NCI-H1930 (cell line): ENCODE measurements at regions not wholly inside any gene's neighbourhood (a gene's known extent, or its start where the extent isn't known, plus 50 kb on each side); places are given as distances from the start of the nearest gene placed in this dataset.
A peak's percentile ranks its signal among the peaks of the same experiment; 100 is the strongest.

ENCODE experiments used
- DNase-seq, 2 experiments: peaks; one replicate each; lab custom pipeline; 2025; lab: John Stamatoyannopoulos, UW

DNA sequence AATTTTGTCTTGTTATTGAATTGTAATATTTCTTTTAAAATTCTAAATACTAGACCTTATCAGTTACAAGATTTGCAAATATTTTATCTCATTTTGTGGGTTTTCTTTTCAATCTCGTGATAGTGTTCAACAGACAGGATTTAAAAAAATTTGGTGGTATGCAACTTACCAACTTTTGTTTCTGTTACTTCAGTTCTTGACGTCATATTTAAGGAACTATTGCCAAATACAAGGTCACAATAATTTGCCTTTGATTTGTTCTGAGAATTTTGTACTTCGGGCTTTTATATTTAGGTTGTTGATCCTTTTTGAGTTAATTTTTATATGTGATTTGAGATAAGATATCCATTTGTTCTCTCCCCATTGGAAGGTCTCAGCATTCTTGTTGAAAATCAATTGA is 876.6 kb downstream of the DCDC2C start:
- no peak for DNase-seq

- no peak for DNase-seq
Measured at GRCh38 chr2:4585057-4585635, 881.8 kb downstream of the DCDC2C start.

GRCh38 chr2:4588606-4589005 is 885.2 kb downstream of the DCDC2C start:
- no peak for DNase-seq

DNA sequence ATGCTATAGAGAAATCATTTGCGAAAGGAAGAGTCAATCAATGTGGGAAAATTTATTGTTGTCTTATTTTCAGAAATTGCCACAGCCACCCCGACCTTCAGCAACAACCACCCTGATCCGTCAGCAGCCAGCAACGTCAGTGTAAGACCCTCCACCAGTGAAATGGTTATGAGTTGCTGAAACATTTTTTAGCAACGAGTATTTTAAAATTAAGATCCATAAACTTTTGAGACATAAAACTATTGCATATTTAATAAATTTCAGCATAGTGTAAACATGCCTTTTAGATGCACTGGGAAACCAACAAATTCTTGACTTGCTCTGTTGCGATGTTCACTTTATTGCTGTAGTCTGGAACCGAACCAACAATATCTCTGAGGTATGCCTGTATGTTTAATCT is 887.9 kb downstream of the DCDC2C start:
- DNase-seq, result no peak

- DNase-seq, result no peak
Measured at GRCh38 chr2:4597400-4597799, 894.0 kb downstream of the DCDC2C start.

DNA sequence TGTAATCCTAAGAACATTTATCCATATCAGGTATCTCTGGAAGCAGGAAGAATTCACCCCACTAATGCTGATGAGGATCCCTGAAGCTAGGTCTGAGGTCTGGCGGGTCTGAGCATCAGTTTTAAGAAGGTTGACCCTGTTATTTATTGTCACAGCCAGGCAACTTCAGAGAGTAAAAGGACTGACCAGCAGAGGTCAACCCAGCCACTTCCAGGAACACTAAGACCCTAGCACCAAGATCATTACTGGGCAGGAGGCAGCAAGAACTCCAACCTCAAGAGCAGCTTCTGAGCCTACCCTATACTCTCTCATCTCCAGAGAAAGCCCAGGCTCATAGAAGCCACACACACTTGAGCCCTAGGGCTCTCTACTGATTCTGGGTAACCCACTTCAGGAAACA is 901.4 kb downstream of the DCDC2C start:
- DNase-seq, result no peak

DNA sequence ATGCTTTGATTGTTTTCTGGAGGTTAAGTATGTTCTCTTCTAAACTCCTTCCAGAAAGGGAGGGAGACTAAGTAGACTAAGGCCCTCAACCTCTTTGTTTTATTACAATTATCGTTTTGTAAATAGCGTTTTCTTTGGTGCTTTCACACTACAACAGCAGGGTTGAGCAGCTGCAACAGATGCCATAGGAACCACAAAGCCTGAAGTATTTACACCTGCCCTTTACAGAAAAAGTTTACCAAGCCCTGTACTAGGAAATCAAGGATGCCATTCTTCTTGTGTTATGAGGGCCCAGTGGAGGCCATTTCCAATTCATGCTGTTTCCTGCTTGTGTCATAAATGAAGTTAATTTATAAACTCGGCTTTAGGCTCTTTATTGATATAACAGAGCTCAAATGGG is 914.8 kb downstream of the DCDC2C start:
- no peak for DNase-seq

- no peak for DNase-seq
Measured at GRCh38 chr2:4618630-4619228, 915.4 kb downstream of the DCDC2C start.

GRCh38 chr2:4628998-4629501 is 925.7 kb downstream of the DCDC2C start:
- peak; percentile 87 to 91 for DNase-seq

GRCh38 chr2:4635289-4635688 is 931.9 kb downstream of the DCDC2C start:
- peak in 1 of 2 experiments; percentile 15 for DNase-seq

- DNase-seq, result no peak
Measured at GRCh38 chr2:4653991-4654390, 950.6 kb downstream of the DCDC2C start.

DNA sequence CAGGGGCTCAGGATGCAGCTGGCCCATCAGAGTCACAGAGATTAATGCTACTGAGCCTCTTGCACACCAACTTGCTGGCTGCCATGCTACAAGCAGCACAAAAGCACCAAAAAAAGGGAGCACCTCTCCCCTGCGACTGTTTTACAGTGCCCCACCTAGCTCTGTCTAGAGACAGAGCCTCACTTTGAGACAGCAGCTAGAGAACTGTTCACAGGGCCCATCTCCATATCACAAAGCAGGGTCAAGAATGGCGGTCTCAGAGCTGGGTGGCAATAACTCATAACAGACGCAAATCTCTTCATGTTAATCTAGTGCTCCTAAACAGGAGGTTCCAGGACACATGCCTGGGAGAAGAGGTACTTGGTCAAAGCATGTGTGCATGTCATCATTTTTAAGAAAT is 953.0 kb downstream of the DCDC2C start:
- no peak for DNase-seq

- no peak for DNase-seq
Measured at GRCh38 chr2:4662161-4662779, 958.9 kb downstream of the DCDC2C start.

DNA sequence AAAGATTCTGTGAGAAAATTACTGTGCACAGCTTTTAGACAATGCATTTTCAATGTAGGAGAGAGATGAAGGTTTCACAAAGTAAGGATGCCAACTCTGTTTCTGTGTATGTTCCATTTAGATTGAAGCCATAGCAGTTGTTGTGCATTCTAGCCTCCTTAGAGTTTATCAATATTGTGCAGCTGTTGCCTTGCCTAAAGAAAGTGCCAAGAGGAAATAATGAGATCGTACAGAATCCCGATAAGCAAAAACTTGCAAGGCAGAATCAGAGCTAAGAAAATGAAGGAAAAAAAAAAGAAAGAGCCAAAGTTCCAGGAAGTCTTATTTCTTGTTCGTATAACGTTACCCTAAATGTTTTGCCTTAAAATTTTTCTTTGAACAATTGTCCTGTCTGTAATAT is 965.0 kb downstream of the DCDC2C start:
- DNase-seq, result no peak

DNA sequence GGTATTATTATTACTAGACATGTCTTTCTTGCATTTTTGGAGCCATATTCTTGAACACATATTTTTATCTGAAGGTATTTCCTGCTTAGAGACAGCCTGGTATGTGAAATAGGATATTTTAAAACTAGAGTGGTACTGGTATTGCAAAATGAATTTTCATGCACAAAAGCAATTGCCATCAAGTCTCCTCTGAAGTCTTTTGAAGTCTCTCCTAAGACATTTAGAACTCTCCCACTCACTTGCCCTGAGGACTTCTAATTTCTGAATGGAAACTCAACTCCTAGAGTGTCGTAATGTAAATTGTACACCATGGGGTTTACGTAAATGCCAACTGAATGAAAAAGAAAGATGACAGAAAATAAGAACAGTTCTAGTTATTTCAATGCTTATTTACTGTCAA is 967.0 kb downstream of the DCDC2C start:
- DNase-seq, result no peak

GRCh38 chr2:4673025-4673489 is 969.7 kb downstream of the DCDC2C start:
- DNase-seq, result no peak

GRCh38 chr2:4674007-4674406 is 970.6 kb downstream of the DCDC2C start:
- DNase-seq, result no peak

DNA sequence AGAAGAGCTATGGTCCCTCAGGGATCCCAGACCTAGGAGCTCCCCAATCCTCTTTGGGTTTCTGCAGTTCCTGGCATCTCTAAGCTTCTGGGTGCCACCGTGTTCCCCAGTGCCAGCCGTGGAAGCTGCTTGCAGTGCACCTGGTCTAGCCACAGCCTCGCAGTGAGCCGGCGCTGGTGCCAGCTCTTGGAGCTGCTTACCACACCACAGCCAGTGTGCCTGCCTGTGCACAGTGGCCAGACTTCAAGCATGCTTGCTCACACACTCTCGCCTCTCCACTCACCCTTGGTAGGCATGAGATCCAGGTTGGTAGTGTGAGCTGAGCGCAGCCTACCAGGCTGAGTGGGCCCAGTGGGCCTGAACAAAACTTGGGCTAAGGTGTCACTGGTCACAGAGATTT is 971.9 kb downstream of the DCDC2C start:
- DNase-seq, result no peak

DNA sequence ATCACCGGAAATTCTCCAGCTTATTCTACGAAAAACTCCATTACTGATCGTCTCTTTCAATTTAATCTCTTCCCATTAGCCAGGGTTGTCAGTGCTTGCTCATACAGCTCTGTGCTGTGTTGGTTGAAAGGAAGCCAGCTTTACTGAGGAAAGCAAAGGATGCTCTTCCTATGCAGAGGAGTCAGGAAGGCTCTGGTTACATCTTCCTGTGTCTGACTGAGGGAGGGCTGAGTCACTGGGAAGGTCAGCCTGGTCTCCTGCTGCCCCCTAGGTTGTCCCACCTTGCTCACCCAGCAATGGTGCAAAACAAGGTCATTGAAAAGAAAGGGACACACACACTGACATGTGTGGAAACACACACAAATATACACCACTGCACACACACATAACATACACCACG is 975.6 kb downstream of the DCDC2C start:
- DNase-seq, result no peak

DNA sequence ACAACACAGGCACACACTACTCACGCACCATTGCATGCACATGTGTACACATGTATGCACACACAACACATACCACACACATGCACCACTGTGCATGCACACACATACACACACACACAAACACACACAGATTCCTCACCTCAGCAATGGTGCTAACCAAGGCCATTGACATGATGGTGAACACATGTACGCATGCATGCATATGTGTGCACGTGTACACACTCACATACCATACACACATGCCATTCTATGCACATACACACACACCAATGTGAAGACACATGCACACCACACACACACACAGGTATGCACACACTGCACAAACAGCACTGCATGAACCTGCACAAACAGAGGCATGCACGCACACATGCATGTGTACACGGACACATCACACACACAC is 976.0 kb downstream of the DCDC2C start:
- DNase-seq, result no peak

DNA sequence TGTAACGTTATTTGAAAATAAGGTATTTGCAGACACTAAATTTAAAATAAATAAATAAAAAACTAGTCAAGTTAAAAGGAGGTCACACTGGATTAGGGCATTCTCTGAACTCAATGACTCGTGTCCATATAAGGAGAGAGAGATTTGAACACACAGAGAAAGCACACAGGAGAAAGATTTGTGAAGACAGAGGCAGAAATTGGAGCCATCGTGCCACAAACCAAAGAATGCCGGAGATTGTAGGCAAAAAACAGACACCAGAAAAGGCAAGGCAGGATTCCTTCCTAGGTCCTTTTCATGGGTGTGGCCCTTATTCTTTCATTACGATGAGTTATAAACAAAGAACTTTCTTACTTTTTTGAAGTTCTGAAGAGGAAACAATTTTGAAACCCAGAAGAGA is 981.5 kb downstream of the DCDC2C start:
- DNase-seq, result no peak

DNA sequence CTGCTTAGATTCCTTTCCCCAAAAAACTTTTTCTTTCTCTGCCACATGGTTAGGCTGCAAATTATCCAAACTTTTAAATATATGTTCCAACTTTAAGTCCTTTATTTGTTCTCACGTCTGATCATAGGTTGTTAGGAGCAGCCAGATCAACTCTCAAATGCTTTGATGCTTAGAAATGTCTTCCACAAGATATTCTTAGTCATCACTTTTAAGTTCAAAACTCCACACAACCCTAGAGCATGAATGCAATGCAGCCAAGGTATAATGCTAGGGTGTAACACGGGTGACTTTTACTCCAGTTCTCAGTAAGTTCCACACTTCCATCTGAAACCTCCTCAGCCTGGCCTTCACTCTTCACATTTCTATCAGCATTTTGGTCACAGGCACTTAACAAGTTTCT is 987.5 kb downstream of the DCDC2C start:
- DNase-seq, result no peak

- no peak for DNase-seq
Measured at GRCh38 chr2:4693266-4693665, 989.9 kb downstream of the DCDC2C start.
